ENCODE measurements at regions not wholly inside any gene's neighbourhood (a gene's known extent, or its start where the extent isn't known, plus 50 kb on each side); places are given as distances from the start of the nearest gene placed in this dataset.

- no peaks in the 10 kb centered on the region for H3K27me3 ChIP-seq
- DNase-seq = no peak
- H3K36me3 ChIP-seq = no peaks in the 10 kb centered on the region
- H3K4me1 ChIP-seq = no peaks in the 10 kb centered on the region
- intact Hi-C loops (cut with DNase I; ENCODE audit: low total_unique reads) = no loop called here
- no peak overlapping the region for H3K4me3 ChIP-seq
- no peak overlapping the region for H3K27ac ChIP-seq
- no peak for TF ChIP-seq CTCF (IDR thresholded peaks at IDR 0.05)
- H3K9me3 ChIP-seq = no peaks in the 10 kb centered on the region
Measured at GRCh38 chr1:224486801-224487583, 52.4 kb upstream of the WDR26 start.

GRCh38 chr1:224488806-224489499, 54.4 kb upstream of the WDR26 start:
- Histone ChIP-seq H3K36me3 (no peaks in the 10 kb centered on the region), H3K4me1 (no peaks in the 10 kb centered on the region), H3K9me3 (no peaks in the 10 kb centered on the region), H3K27ac (no peak overlapping the region), H3K27me3 (no peaks in the 10 kb centered on the region), H3K4me3 (no peak overlapping the region)
- intact Hi-C loops (cut with DNase I; ENCODE audit: low total_unique reads) = no loop called here
- TF ChIP-seq CTCF (IDR thresholded peaks at IDR 0.05) = no peak
- no peak for DNase-seq

GRCh38 chr1:224489534-224490365, 55.2 kb upstream of the WDR26 start:
- intact Hi-C loops (cut with DNase I; ENCODE audit: low total_unique reads) = no loop called here
- no peaks in the 10 kb centered on the region for H3K9me3 ChIP-seq
- H3K4me1 ChIP-seq = no peaks in the 10 kb centered on the region
- no peaks in the 10 kb centered on the region for H3K27me3 ChIP-seq
- no peaks in the 10 kb centered on the region for H3K36me3 ChIP-seq
- no peak overlapping the region for H3K27ac ChIP-seq
- no peak overlapping the region for H3K4me3 ChIP-seq
- TF ChIP-seq CTCF (IDR thresholded peaks at IDR 0.05) = no peak
- DNase-seq = no peak

GRCh38 chr1:224490549-224491537, 56.2 kb upstream of the WDR26 start:
- H3K36me3 ChIP-seq = no peaks in the 10 kb centered on the region
- no peaks in the 10 kb centered on the region for H3K9me3 ChIP-seq
- intact Hi-C loops (cut with DNase I; ENCODE audit: low total_unique reads) = no loop called here
- H3K4me1 ChIP-seq = no peaks in the 10 kb centered on the region
- H3K27ac ChIP-seq = no peak overlapping the region
- DNase-seq = no peak
- H3K27me3 ChIP-seq = no peaks in the 10 kb centered on the region
- TF ChIP-seq CTCF (IDR thresholded peaks at IDR 0.05) = no peak
- no peak overlapping the region for H3K4me3 ChIP-seq

- H3K4me1 ChIP-seq = no peaks in the 10 kb centered on the region
- no peaks in the 10 kb centered on the region for H3K36me3 ChIP-seq
- DNase-seq = no peak
- intact Hi-C loops (cut with DNase I; ENCODE audit: low total_unique reads) = no loop called here
- H3K9me3 ChIP-seq = no peaks in the 10 kb centered on the region
- H3K4me3 ChIP-seq = no peak overlapping the region
- no peak overlapping the region for H3K27ac ChIP-seq
- no peak for TF ChIP-seq CTCF (IDR thresholded peaks at IDR 0.05)
- H3K27me3 ChIP-seq = no peaks in the 10 kb centered on the region
Measured at GRCh38 chr1:224492015-224492414, 57.4 kb upstream of the WDR26 start.
